Ishikawa (cell line): ENCODE measurements at regions not wholly inside any gene's neighbourhood (a gene's known extent, or its start where the extent isn't known, plus 50 kb on each side); places are given as distances from the start of the nearest gene placed in this dataset.

ENCODE experiments used
- CEBPB ChIP-seq: IDR thresholded peaks from 2 replicates; pipeline ENCODE4 v1.6.1; 2012
- CREB1 ChIP-seq: IDR thresholded peaks from 2 replicates; pipeline ENCODE4 v1.6.1; 2012; ENCODE audit warnings: low read depth
- EGR1 ChIP-seq: IDR thresholded peaks from 2 replicates; pipeline ENCODE4 v1.6.1; 2012
- EP300 ChIP-seq: IDR thresholded peaks from 2 replicates; pipeline ENCODE4 v1.6.1; 2012; ENCODE audit warnings: borderline replicate concordance
- FOXM1 ChIP-seq: IDR thresholded peaks from 2 replicates; pipeline ENCODE4 v1.6.1; 2012; ENCODE audit warnings: low read depth, borderline replicate concordance
- MAX ChIP-seq: IDR thresholded peaks from 2 replicates; pipeline ENCODE4 v1.6.1; 2012
- NFIC ChIP-seq: IDR thresholded peaks from 2 replicates; pipeline ENCODE4 v1.6.1; 2012
- RAD21 ChIP-seq: IDR thresholded peaks from 2 replicates; pipeline ENCODE4 v1.6.1; 2012; ENCODE audit warnings: low read depth
- REST ChIP-seq: IDR thresholded peaks from 2 replicates; pipeline ENCODE4 v1.6.1; 2012; ENCODE audit warnings: low read depth, mild to moderate bottlenecking
- TAF1 ChIP-seq: IDR thresholded peaks from 2 replicates; pipeline ENCODE4 v1.6.1; 2012; ENCODE audit warnings: low read depth, mild to moderate bottlenecking
- TCF12 ChIP-seq: IDR thresholded peaks from 2 replicates; pipeline ENCODE4 v1.6.1; 2012; ENCODE audit warnings: low read depth
- TEAD4 ChIP-seq: IDR thresholded peaks from 2 replicates; pipeline ENCODE4 v1.6.1; 2012
- USF1 ChIP-seq: IDR thresholded peaks from 2 replicates; pipeline ENCODE4 v1.6.1; 2012
- YY1 ChIP-seq: IDR thresholded peaks from 2 replicates; pipeline ENCODE4 v1.6.1; 2012; ENCODE audit warnings: low read depth
- ZBTB7A ChIP-seq: IDR thresholded peaks from 2 replicates; pipeline ENCODE4 v1.6.1; 2012; ENCODE audit warnings: low read depth

- TF ChIP-seq USF1 (no peak), EGR1 (no peak), NFIC (no peak), RAD21 (no peak), EP300 (no peak)
Measured at GRCh38 chr5:167790462-167791260, 500.8 kb upstream of the WWC1 start.

- TF ChIP-seq EP300 (no peak), MAX (no peak), RAD21 (no peak), NFIC (no peak), FOXM1 (no peak), USF1 (no peak), YY1 (no peak), CEBPB (no peak), TEAD4 (no peak), CREB1 (no peak), ZBTB7A (no peak), TCF12 (no peak), REST (no peak), TAF1 (no peak)
Measured at GRCh38 chr5:167792514-167792913, 498.9 kb upstream of the WWC1 start.

GRCh38 chr5:167793700-167794099, 497.7 kb upstream of the WWC1 start:
- TF ChIP-seq ZBTB7A: no peak
- no peak for TF ChIP-seq FOXM1

- no peak for TF ChIP-seq USF1
Measured at GRCh38 chr5:167794121-167794520, 497.3 kb upstream of the WWC1 start.

GRCh38 chr5:167796672-167797071, 494.8 kb upstream of the WWC1 start:
- TF ChIP-seq EP300: no peak
- no peak for TF ChIP-seq TCF12
- no peak for TF ChIP-seq MAX
- no peak for TF ChIP-seq TAF1
- TF ChIP-seq ZBTB7A: no peak
- TF ChIP-seq FOXM1: no peak
- no peak for TF ChIP-seq NFIC
- no peak for TF ChIP-seq CREB1
- no peak for TF ChIP-seq CEBPB
- TF ChIP-seq REST: no peak
- TF ChIP-seq TEAD4: no peak
- no peak for TF ChIP-seq RAD21
- no peak for TF ChIP-seq EGR1
- no peak for TF ChIP-seq USF1

GRCh38 chr5:167797933-167798332, 493.5 kb upstream of the WWC1 start:
- TF ChIP-seq NFIC: no peak
- no peak for TF ChIP-seq EGR1
- TF ChIP-seq YY1: no peak
- no peak for TF ChIP-seq RAD21
- no peak for TF ChIP-seq TAF1
- no peak for TF ChIP-seq ZBTB7A
- no peak for TF ChIP-seq EP300
- TF ChIP-seq REST: no peak
- TF ChIP-seq MAX: no peak
- TF ChIP-seq TCF12: no peak
